ENCODE measurements at regions not wholly inside any gene's neighbourhood (a gene's known extent, or its start where the extent isn't known, plus 50 kb on each side); places are given as distances from the start of the nearest gene placed in this dataset.

DNA sequence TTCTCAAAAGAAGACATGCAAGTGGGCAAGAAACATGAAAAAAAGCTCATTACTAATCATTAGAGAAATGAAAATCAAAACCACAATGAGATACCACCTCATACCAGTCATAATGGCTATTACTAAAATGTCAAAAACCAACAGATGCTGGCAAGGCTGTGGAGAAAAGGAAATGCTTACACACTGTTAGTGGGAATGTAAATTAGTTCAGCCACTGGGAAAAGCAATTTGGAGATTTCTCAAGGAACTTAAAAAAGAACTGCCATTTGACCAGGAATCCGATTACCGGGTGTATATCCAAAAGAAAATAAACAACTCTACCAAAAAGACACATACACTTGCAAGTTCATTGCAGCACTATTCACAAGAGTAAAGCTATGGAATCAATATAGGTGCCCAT is 595.4 kb upstream of the RIOK2 start:
- intact Hi-C loops (cut with DNase I) = no loop called here
- Histone ChIP-seq H3K9me3 (no peaks in the 10 kb centered on the region), H3K4me3 (no peak overlapping the region), H3K4me1 (no peaks in the 10 kb centered on the region), H3K36me3 (no peaks in the 10 kb centered on the region), H3K27ac (no peak overlapping the region), H3K27me3 (ENCODE audit: low read depth) (no peaks in the 10 kb centered on the region)
- DNase-seq (no peak), ATAC-seq (no peak)
- TF ChIP-seq, protein P1, sequence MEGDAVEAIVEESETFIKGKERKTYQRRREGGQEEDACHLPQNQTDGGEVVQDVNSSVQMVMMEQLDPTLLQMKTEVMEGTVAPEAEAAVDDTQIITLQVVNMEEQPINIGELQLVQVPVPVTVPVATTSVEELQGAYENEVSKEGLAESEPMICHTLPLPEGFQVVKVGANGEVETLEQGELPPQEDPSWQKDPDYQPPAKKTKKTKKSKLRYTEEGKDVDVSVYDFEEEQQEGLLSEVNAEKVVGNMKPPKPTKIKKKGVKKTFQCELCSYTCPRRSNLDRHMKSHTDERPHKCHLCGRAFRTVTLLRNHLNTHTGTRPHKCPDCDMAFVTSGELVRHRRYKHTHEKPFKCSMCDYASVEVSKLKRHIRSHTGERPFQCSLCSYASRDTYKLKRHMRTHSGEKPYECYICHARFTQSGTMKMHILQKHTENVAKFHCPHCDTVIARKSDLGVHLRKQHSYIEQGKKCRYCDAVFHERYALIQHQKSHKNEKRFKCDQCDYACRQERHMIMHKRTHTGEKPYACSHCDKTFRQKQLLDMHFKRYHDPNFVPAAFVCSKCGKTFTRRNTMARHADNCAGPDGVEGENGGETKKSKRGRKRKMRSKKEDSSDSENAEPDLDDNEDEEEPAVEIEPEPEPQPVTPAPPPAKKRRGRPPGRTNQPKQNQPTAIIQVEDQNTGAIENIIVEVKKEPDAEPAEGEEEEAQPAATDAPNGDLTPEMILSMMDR (IDR thresholded peaks at IDR 0.05) = no peak

DNA sequence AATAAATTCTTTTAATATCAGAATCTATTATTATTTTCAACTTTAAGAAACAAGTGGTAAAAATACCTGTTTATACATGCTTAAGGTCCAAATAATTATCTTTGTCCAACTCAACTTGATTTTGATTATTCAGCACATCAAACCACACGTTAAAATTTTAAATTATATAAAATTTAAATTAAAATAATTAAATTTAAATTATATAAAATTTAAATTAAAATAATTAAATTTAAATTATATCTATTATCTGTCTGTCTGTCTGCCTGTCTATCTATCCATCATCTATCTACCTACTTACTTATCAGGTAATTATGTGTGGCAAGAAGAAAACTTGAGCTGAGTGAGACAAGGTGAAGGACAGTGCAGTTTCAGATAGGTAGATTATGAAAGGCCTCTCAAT is 605.3 kb upstream of the RIOK2 start:
- no peak for ATAC-seq
- TF ChIP-seq, protein P1 (IDR thresholded peaks at IDR 0.05) = no peak
- intact Hi-C loops (cut with DNase I) = no loop called here

DNA sequence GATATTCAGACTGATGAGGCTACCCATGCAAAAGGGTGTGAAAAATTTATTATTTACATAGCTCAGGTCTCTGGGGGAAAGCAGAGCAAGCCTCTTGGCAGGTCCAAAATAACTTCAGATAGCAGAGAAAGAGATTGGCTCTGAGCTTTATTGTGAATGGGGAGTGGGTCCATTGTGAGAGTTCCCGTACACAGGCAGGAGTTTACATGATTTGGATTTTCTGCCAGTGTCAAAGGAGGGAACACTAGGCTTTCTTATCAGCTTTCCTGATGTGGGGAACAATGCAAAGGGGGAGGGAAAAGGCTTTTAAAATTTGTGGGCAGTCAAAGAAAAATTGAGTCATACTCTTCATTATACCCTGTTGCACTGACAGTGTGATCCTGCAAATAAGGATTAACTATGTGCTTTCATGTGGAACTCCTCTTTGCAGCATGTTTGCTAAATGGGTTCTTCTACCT is 615.0 kb upstream of the RIOK2 start:
- ATAC-seq = no peak
- Histone ChIP-seq H3K9me3 (peaks cover 2% of the 10 kb centered on the region), H3K36me3 (no peaks in the 10 kb centered on the region), H3K27me3 (ENCODE audit: low read depth) (no peaks in the 10 kb centered on the region), H3K4me3 (no peak overlapping the region), H3K4me1 (no peaks in the 10 kb centered on the region), H3K27ac (no peak overlapping the region)
- intact Hi-C loops (cut with DNase I) = no loop called here
- TF ChIP-seq, protein P1 (IDR thresholded peaks at IDR 0.05) = no peak
- DNase-seq = no peak

More for the DNA sequence above, 605.3 kb upstream of the RIOK2 start:
- Histone ChIP-seq H3K4me3 (no peak overlapping the region), H3K9me3 (no peaks in the 10 kb centered on the region), H3K27me3 (ENCODE audit: low read depth) (no peaks in the 10 kb centered on the region), H3K36me3 (no peaks in the 10 kb centered on the region), H3K4me1 (no peaks in the 10 kb centered on the region), H3K27ac (no peak overlapping the region)
- no peak for DNase-seq

DNA sequence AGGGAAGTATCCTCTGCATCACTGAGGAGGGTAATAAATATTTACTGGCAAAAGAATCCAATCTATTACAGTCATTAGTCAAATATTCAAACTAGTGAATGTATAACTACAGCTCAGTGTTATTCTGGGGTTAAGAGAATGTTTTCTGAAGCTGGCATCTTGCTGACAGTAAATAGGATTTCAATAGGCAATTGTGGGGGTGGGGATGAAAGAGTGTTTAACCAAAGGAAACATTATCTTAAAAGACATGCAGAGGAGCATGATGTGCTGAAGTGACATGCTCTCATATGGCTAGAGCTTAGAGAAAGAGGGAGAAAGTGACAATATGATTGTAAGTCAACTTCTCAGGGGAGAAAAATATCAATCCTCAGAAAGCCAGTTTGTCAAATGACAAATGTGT is 618.4 kb upstream of the RIOK2 start:
- peaks cover 10% of the 10 kb centered on the region for H3K9me3 ChIP-seq
- H3K27ac ChIP-seq = no peak overlapping the region
- ATAC-seq (no peak), DNase-seq (no peak)
- H3K36me3 ChIP-seq = no peaks in the 10 kb centered on the region
- no peaks in the 10 kb centered on the region for H3K27me3 ChIP-seq (ENCODE audit: low read depth)
- no peak overlapping the region for H3K4me3 ChIP-seq
- intact Hi-C loops (cut with DNase I) = no loop called here
- TF ChIP-seq, protein P1 (IDR thresholded peaks at IDR 0.05) = no peak
- no peaks in the 10 kb centered on the region for H3K4me1 ChIP-seq

DNA sequence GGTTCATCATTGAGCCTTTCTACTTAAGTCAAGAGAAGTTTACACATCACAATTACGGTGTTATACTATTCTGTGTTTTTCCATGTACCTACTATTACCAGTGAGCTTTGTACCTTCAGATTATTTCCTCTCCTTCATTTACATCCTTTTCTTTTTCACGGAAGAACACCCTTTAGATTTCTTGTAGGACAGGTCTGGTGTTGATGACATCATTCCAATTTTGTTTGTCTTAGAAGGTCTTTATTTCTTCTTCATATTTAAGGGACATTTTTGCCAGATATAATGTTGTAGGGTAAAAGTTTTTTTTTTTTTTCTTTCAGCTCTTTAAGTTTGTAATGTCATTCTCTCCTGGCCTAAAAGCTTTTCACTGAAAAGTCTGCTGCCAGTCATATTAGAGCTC is 637.1 kb upstream of the RIOK2 start:
- Histone ChIP-seq H3K27me3 (ENCODE audit: low read depth) (no peaks in the 10 kb centered on the region), H3K4me1 (no peaks in the 10 kb centered on the region), H3K27ac (no peak overlapping the region), H3K36me3 (no peaks in the 10 kb centered on the region), H3K4me3 (no peak overlapping the region), H3K9me3 (peaks cover 3% of the 10 kb centered on the region)
- intact Hi-C loops (cut with DNase I) = no loop called here
- TF ChIP-seq, protein P1 (IDR thresholded peaks at IDR 0.05) = no peak
- ATAC-seq (no peak), DNase-seq (no peak)

All from lower lobe of right lung (tissue), 2 donors.